Stimulated activated CD4-positive, alpha-beta T cell treated with anti-CD3 and anti-CD28 coated beads, Interleukin-15, amount 100 ng/mL, for 48 hours (primary cell): ENCODE measurements at regions not wholly inside any gene's neighbourhood (a gene's known extent, or its start where the extent isn't known, plus 50 kb on each side); places are given as distances from the start of the nearest gene placed in this dataset.
"Not testable (repeated sequence)": the region's sequence is repeated elsewhere in the genome, so short reads cannot be mapped to it uniquely, and the experiment has no call there.

Experiments used
- DNase-seq, 2 donors: peaks; one replicate each; pipeline ENCODE4 v3.0.0-alpha.2; 2020; ENCODE audit warnings: low read depth in 2 of 2

- DNase-seq: no peak
Observed at GRCh38 chr3:87498358-87499080, 222.1 kb upstream of the POU1F1 start.

GRCh38 chr3:87495938-87496337, 219.6 kb upstream of the POU1F1 start:
- no peak for DNase-seq

GRCh38 chr3:87494264-87494663, 217.9 kb upstream of the POU1F1 start:
- no peak for DNase-seq

GRCh38 chr3:87491843-87492242, 215.5 kb upstream of the POU1F1 start:
- no peak for DNase-seq

GRCh38 chr3:87489892-87490291, 213.5 kb upstream of the POU1F1 start:
- no peak for DNase-seq

GRCh38 chr3:87488765-87489164, 212.4 kb upstream of the POU1F1 start:
- no peak for DNase-seq

- not testable (repeated sequence) for DNase-seq
Observed at GRCh38 chr3:87486635-87487034, 210.3 kb upstream of the POU1F1 start.

GRCh38 chr3:87486115-87486514, 209.7 kb upstream of the POU1F1 start:
- no peak for DNase-seq

GRCh38 chr3:87478716-87479115, 202.3 kb upstream of the POU1F1 start:
- DNase-seq: no peak

GRCh38 chr3:87473944-87474343, 197.6 kb upstream of the POU1F1 start:
- no peak for DNase-seq

- no peak for DNase-seq
Observed at GRCh38 chr3:87468938-87469337, 192.6 kb upstream of the POU1F1 start.

- DNase-seq: no peak
Observed at GRCh38 chr3:87468235-87468634, 191.9 kb upstream of the POU1F1 start.

- no peak for DNase-seq
Observed at GRCh38 chr3:87462228-87462627, 185.8 kb upstream of the POU1F1 start.

- DNase-seq: no peak
Observed at GRCh38 chr3:87461443-87461842, 185.1 kb upstream of the POU1F1 start.

GRCh38 chr3:87461036-87461435, 184.7 kb upstream of the POU1F1 start:
- DNase-seq: no peak

- DNase-seq: no peak
Observed at GRCh38 chr3:87448558-87448957, 172.2 kb upstream of the POU1F1 start.

GRCh38 chr3:87446849-87447387, 170.5 kb upstream of the POU1F1 start:
- no peak for DNase-seq

GRCh38 chr3:87442470-87442869, 166.1 kb upstream of the POU1F1 start:
- DNase-seq: no peak

GRCh38 chr3:87437765-87438164, 161.4 kb upstream of the POU1F1 start:
- DNase-seq: no peak

- DNase-seq: no peak
Observed at GRCh38 chr3:87436781-87437543, 160.6 kb upstream of the POU1F1 start.

- DNase-seq: no peak
Observed at GRCh38 chr3:87435926-87436620, 159.7 kb upstream of the POU1F1 start.

GRCh38 chr3:87433445-87433844, 157.1 kb upstream of the POU1F1 start:
- DNase-seq: not testable (repeated sequence)
